ENCODE measurements at regions not wholly inside any gene's neighbourhood (a gene's known extent, or its start where the extent isn't known, plus 50 kb on each side); places are given as distances from the start of the nearest gene placed in this dataset.
A peak's percentile ranks its signal among the peaks of the same experiment; 100 is the strongest.

- H3K9me3 ChIP-seq: no peaks in the 10 kb centered on the region
- H3K27me3 ChIP-seq: no peaks in the 10 kb centered on the region
- DNase-seq (peak in 2 of 4 donors; percentile 45 to 56), ATAC-seq (peak; percentile 31)
- H3K4me3 ChIP-seq: no peak overlapping the region
- H3K4me1 ChIP-seq: peaks cover 6 to 9% of the 10 kb centered on the region in 2 donors
- no peak for TF ChIP-seq CTCF (IDR thresholded peaks at IDR 0.05)
- peak overlapping the region in 1 of 2 donors; percentile 67 for H3K27ac ChIP-seq
- H3K36me3 ChIP-seq: no peaks in the 10 kb centered on the region
- intact Hi-C loops (cut with DNase I): loop anchor here in 1 of 2 donors (10.0 kb wide), 1 partner anchor 184 kb away; no protein-coding TSS in a partner anchor
Observed at GRCh38 chr21:38920631-38921398, 115.1 kb downstream of the ETS2 start.

GRCh38 chr21:38918607-38919346, 113.0 kb downstream of the ETS2 start:
- ATAC-seq (peak; percentile 9), DNase-seq (peak in 1 of 4 donors; percentile 44)
- intact Hi-C loops (cut with DNase I): no loop called here
- H3K36me3 ChIP-seq: no peaks in the 10 kb centered on the region
- H3K27ac ChIP-seq: no peak overlapping the region
- no peak for TF ChIP-seq CTCF (IDR thresholded peaks at IDR 0.05)
- H3K4me1 ChIP-seq: peaks cover 0 to 7% of the 10 kb centered on the region in 2 donors
- no peaks in the 10 kb centered on the region for H3K27me3 ChIP-seq
- H3K4me3 ChIP-seq: no peak overlapping the region
- no peaks in the 10 kb centered on the region for H3K9me3 ChIP-seq

- Histone ChIP-seq H3K4me1 (peaks cover 11 to 13% of the 10 kb centered on the region in 2 donors), H3K27me3 (no peaks in the 10 kb centered on the region), H3K4me3 (no peak overlapping the region), H3K36me3 (no peaks in the 10 kb centered on the region), H3K27ac (no peak overlapping the region), H3K9me3 (no peaks in the 10 kb centered on the region)
- DNase-seq (peak in 1 of 4 donors; percentile 56), ATAC-seq (no peak)
- intact Hi-C loops (cut with DNase I): no loop called here
- TF ChIP-seq CTCF (IDR thresholded peaks at IDR 0.05): no peak
Observed at GRCh38 chr21:38917043-38917774, 111.5 kb downstream of the ETS2 start.

GRCh38 chr21:38916214-38916964, 110.7 kb downstream of the ETS2 start:
- intact Hi-C loops (cut with DNase I): no loop called here
- Histone ChIP-seq H3K27me3 (no peaks in the 10 kb centered on the region), H3K4me1 (peaks cover 11 to 17% of the 10 kb centered on the region in 2 donors), H3K36me3 (no peaks in the 10 kb centered on the region), H3K9me3 (no peaks in the 10 kb centered on the region), H3K27ac (no peak overlapping the region), H3K4me3 (no peak overlapping the region)
- TF ChIP-seq CTCF (IDR thresholded peaks at IDR 0.05): no peak
- ATAC-seq: no peak
- no peak for DNase-seq

Data from left lung (tissue), 4 donors.